HG03575 (cell line): ENCODE measurements at regions not wholly inside any gene's neighbourhood (a gene's known extent, or its start where the extent isn't known, plus 50 kb on each side); places are given as distances from the start of the nearest gene placed in this dataset.
"Not testable (repeated sequence)": the region's sequence is repeated elsewhere in the genome, so short reads cannot be mapped to it uniquely, and the experiment has no call there.

Experiments
- ATAC-seq: cut with Tn5 transposase; IDR thresholded peaks from one replicate; pipeline ENCODE4 v1.9.1; 2021; ENCODE audit not compliant: unreplicated experiment, insufficient number of reproducible peaks, low FRiP score; ENCODE audit errors: extremely low read depth

DNA sequence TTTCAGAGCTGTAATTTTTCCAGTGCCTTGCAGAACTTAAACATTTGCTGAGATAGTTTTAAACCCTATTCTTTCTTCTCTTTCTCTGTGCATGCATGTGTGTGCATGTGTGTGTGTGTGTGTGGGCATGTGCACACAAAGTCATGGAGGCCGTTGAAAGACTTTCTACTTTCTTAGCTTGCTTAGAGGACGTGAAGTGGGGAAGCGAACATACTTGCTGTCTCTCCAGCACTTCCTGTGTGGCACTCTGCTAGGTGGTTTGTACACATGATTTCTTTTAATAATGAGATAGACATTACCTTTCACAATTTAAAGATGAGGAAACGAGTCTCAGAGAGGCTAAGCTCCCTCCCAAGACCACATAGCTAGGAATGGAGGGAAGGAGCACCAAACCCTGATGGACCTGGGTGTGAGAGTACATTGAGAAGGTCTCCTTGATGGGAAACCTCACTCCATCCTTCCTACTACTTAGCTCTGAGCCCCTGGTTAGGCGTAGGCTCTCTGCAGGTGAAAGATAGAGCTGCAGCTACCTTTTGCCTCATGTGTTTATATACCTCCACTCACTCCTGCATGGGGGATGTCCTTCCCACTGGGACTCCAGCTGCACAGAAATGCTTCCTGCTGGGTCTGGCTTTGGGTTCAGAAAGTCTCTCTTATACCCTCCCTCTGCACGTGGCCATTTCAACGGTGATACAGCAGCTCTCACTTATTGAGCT is 101.9 kb upstream of the USP24 start:
- ATAC-seq: no peak

GRCh38 chr1:55316502-55316901 is 101.3 kb upstream of the USP24 start:
- ATAC-seq: no peak

GRCh38 chr1:55315552-55315951 is 100.4 kb upstream of the USP24 start:
- no peak for ATAC-seq

DNA sequence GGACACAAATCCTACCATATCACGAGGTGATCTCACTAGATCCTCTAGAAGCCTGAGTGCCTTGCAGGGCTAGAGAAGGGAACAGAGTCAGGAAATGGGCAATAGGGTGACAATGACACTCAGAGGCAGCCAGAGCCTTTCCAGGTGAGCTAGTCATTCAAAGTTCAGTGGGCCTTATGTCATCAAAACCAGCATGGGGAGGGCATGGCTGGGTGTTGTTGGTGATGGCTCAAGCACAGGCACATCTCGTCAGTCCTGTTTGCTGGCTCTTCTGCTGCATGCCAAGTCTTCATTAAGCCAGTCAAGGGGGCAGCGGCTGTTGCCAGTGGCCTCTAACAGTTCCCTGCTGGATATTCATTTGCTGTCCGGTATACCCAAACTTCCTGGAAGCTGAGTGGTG is 99.6 kb upstream of the USP24 start:
- ATAC-seq: no peak

DNA sequence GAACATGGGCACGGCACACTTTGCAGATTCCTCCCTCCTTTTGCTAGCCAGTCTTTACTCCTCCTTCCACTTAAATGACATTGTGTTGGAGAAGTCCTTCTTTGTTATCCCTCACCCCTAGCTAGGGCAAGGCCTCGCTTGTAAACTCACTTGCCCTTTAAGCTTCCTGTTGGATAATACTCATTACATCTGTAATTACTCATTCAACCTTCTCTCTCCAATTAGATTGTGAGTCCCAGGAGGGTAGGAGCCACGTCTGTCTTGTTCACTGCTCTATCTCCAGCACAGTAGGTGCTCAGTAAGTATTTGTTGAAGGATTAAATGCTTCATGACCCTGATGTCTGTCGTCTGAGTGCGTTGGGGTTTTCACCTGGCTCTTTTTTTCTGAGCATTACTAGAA is 98.7 kb upstream of the USP24 start:
- no peak for ATAC-seq

- no peak for ATAC-seq
Observed at GRCh38 chr1:55311979-55312378, 96.8 kb upstream of the USP24 start.

DNA sequence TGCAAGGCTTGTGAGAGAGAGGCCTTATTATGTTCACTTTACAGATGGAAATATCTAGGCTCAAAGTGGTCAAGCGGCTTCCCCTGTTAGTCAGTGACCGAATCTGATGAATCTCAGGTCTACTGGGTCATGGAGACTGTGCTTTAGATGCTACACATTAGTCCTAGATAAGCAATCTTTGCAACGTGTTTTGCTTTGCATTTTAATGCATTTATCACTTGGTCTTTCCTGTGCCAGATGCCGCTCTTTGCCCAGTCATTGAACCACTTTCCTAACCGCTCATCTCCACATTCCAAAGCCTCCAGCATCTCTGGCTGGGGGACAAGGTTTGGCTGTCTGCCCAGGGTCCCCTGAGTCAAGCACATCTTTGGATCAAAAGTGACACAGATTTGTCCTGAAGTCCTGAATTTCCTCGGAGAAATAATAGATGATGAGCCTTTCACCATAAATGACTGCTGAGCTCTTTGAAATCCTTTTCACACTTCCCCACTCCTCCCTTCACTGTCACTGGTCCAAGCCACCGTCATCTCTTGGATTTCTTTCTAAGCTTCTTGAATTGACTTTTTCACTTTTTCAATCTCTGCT is 96.0 kb upstream of the USP24 start:
- ATAC-seq: no peak

DNA sequence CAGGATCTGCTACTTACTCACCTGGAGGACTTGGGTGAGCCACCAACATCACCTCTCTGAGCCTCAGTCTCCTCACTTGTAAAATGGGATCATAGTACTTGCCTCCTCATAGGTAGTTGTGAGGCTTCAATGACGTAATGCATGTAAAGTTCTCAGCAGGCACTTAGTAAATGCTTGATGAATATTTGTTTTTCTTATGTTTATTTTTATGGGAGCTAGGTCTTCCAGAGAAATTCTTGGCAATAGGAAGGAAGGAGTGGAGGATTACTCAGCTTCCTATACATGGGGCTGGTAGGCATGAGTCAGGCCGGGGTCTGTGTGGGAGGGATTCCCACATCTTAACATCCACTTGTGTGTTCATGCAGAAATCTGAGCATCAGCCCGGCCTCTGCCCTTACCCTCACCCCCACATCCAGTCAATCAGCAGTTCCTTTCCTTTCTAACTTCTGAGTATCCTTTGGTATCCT is 95.4 kb upstream of the USP24 start:
- no peak for ATAC-seq

- ATAC-seq: no peak
Observed at GRCh38 chr1:55309786-55310504, 94.8 kb upstream of the USP24 start.

DNA sequence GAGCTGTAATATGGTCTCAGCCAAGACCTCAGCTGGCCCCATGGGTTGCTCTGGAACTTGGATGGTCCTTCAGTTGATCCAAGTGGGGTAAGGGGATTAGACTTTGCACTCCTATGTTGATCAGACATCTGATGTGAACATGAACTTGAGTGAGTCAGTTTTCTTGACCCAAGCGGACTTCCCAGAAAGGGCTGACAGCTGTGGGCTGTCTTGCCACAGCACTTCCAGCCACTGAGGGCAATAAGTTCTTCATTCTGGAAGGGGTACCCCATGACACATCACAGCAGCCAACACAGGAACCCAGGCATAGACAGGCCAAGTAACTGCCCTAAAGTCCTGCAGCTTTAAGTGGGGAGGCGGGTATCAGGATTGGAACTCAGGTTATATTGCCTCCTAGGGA is 93.9 kb upstream of the USP24 start:
- ATAC-seq: no peak

- ATAC-seq: no peak
Observed at GRCh38 chr1:55305735-55306134, 90.6 kb upstream of the USP24 start.

DNA sequence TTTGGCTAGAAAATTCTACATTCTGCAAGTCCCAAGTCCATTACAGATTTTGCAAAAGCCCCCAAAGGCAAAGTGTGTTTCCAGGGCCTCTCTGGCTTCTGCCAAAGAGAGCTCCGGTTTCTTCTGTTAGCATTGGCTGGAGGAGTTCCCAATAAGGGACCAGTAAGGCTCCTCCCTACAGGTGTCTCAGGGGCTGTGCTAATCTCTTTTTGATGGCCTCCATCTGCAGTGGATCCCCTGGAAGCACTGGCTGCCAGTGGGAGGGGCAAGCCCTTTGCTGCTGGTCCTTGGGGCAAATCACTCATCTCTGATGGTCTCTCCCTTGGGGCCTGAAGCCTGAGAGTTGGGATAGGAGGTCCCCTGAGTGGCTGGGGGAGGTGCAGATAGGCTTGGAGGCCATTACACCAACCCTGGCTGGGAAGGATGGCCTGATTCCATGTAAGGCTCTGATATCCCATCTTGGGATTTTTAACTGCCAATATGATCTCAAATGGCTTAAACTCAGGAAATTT is 89.1 kb upstream of the USP24 start:
- no peak for ATAC-seq

DNA sequence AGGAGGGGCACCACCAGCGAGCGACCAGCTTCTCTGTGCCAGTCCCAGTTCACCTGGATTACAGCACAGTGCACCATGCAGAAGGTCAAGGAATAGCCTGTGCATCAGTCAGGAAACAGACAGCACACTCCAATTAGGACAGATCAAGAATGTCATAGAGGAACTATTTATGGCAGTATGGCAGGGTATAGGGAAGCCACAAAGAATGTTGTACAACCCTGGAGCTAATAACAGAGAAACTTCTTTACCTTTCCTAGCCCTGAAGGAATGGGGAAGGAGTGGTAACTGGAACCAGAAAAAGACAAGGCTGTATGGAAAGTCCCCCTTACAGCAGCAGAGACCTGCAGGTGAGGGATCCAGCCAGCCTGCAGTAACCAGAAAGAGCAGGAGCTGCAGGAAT is 87.8 kb upstream of the USP24 start:
- ATAC-seq: no peak

DNA sequence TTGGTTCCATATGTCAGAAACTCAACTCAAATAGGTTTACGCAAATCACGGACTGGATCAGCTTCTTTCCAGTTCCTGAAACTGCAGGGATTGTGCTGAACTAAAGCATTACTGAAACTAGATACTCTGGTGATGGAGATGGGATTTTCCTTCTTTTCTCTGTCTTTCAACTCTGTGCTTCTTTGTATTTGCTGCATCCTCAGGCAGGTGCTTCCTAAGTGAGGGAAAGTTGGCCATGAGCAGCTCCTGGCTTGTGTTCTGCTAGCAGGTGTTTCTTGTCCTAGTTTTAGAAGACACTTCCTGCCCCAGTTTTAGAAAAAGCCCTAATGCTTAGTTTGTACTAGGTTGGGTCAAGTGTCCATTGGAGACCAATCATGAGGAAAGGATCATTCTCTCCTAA is 86.7 kb upstream of the USP24 start:
- ATAC-seq: no peak

DNA sequence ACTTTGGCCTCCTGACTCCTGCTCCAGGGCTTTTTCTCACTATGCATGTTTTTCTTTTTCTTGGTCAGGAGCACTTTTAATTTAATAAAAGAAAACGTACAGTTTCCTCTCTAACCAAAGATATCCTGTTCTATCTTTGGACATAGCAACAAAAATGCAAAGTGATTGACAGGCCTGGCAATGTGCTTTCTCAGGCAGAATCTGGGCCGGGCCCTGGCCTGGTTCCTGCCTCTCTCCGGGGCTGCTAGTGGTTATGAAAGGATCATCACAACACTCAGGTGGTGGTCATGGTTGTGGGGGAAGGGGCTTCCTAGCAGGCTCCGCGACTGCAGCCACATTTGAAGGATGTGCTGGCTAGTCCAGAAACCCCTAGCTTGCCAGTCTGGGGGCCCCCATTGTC is 85.8 kb upstream of the USP24 start:
- no peak for ATAC-seq

GRCh38 chr1:55298167-55298894 is 83.2 kb upstream of the USP24 start:
- no peak for ATAC-seq

DNA sequence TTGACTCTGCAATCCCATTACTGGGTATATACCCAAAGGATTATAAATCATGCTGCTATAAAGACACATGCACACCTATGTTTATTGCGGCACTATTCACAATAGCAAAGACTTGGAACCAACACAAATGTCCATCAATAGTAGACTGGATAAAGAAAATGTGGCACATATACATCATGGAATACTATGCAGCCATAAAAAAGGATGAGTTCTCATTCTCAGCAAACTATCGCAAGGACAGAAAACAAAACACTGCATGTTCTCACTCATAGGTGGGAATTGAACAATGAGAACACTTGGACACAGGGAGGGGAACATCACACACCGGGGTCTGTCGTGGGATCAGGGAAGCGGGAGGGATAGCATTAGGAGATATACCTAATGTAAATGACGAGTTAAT is 81.1 kb upstream of the USP24 start:
- ATAC-seq: not testable (repeated sequence)

DNA sequence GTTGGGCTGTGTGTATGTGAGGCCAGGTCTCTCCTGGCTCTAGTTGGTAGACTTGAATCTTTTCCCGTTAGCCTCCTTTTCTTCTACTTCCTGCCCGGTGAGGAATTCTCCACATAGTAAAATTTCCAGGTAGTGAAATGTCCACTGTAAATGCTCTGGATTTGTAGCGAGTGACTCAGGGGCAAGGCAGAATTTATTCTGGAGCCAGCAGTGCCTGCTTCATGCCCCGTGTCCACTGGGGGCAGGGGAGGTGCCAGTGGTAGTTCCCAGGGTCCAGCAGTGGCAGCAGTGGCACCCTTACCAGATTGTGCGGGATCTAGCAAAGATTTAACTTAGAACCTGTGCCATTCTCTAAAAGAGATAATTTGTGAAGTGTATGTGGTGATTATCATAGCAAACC is 74.5 kb upstream of the USP24 start:
- ATAC-seq: no peak

GRCh38 chr1:55289042-55289441 is 73.9 kb upstream of the USP24 start:
- ATAC-seq: no peak
